H1 (cell line): ENCODE measurements at regions not wholly inside any gene's neighbourhood (a gene's known extent, or its start where the extent isn't known, plus 50 kb on each side); places are given as distances from the start of the nearest gene placed in this dataset.

Experiments
- CTCF ChIA-PET: fragments of 300-600 bp; sonication (Branson Sonifier 250); formaldehyde crosslinking; loops from one replicate; lab custom pipeline; 2021; ENCODE audit not compliant: partially characterized antibody; lab: Charles Lee
- POLR2A ChIA-PET: fragments of 300-600 bp; sonication (Branson Sonifier 250); formaldehyde crosslinking; loops from one replicate; lab custom pipeline; 2021; ENCODE audit warnings: inconsistent platforms; ENCODE audit not compliant: partially characterized antibody; lab: Charles Lee
- DNase-seq, 2 experiments: peaks; one replicate each; pipeline versions ENCODE4 v3.0.0 to v3.0.0-alpha.2; 2010 to 2022; ENCODE audit warnings: low spot score in 2 of 2, low read depth in 1 of 2, mixed read lengths in 1 of 2
- FAIRE-seq: peaks from 2 replicates; lab custom pipeline; 2011; peaks lifted over from hg19 to GRCh38; lab: Jason Lieb, UNC
- H2AFZ ChIP-seq: 2 replicates; pipeline ENCODE4 v1.8.1; 2012; ENCODE audit warnings: low read length, inconsistent platforms
- H2AK5ac ChIP-seq: 2 replicates; pipeline ENCODE4 v1.6.1; 2013; ENCODE audit warnings: low read depth, low read length
- H2BK120ac ChIP-seq: replicated peaks from 2 replicates; pipeline ENCODE3; 2013; ENCODE audit warnings: low read depth, low read length, inconsistent platforms
- H2BK12ac ChIP-seq: 2 replicates; pipeline ENCODE4 v1.6.1; 2013; ENCODE audit warnings: low read depth, low read length
- H2BK15ac ChIP-seq: 2 replicates; pipeline ENCODE4 v1.6.1; 2013; ENCODE audit warnings: low read length
- H2BK20ac ChIP-seq: 2 replicates; pipeline ENCODE4 v1.6.1; 2013; ENCODE audit warnings: low read length
- H2BK5ac ChIP-seq: 2 replicates; pipeline ENCODE4 v1.6.1; 2013; ENCODE audit warnings: low read depth, low read length
- H3K14ac ChIP-seq: 2 replicates; pipeline ENCODE4 v1.6.1; 2013; ENCODE audit warnings: inconsistent platforms; ENCODE audit not compliant: insufficient read length
- H3K18ac ChIP-seq: 2 replicates; pipeline ENCODE4 v1.6.1; 2013; ENCODE audit warnings: low read length; ENCODE audit errors: extremely low read depth
- H3K23ac ChIP-seq: 2 replicates; pipeline ENCODE4 v1.6.1; 2013; ENCODE audit warnings: inconsistent platforms; ENCODE audit not compliant: insufficient read length
- H3K23me2 ChIP-seq: 2 replicates; pipeline ENCODE4 v1.6.1; 2013; ENCODE audit warnings: low read depth, low read length
- H3K27ac ChIP-seq: 2 replicates; pipeline ENCODE4 v1.6.1; 2011; ENCODE audit warnings: low read depth, low read length, inconsistent platforms
- H3K27me3 ChIP-seq, 4 experiments: replicated peaks in 1 of 4; 1 replicate in 1 of 4; 2 replicates in 3 of 4; pipeline versions ENCODE4 v1.6.1 to v1.8.1; 2011 to 2013; ENCODE audit warnings: low read length in 3 of 4, mild to moderate bottlenecking in 3 of 4, inconsistent platforms in 2 of 4, mixed read lengths in 2 of 4, moderate library complexity in 1 of 4; ENCODE audit not compliant: control insufficient read depth in 3 of 4, insufficient read depth in 3 of 4; ENCODE audit errors: extremely low read depth in 1 of 4
- H3K36me3 ChIP-seq, 4 experiments: 2 replicates each; pipeline versions ENCODE4 v1.6.1 to v1.8.1; 2011 to 2013; ENCODE audit warnings: mild to moderate bottlenecking in 4 of 4, low read length in 3 of 4, moderate library complexity in 2 of 4, control low read depth in 1 of 4, inconsistent platforms in 1 of 4; ENCODE audit not compliant: insufficient read depth in 4 of 4, control insufficient read depth in 2 of 4
- H3K4ac ChIP-seq: replicated peaks from 2 replicates; pipeline ENCODE3; 2013; ENCODE audit warnings: low read length, low read depth, mixed read lengths, inconsistent platforms; ENCODE audit not compliant: insufficient read length
- H3K4me1 ChIP-seq, 4 experiments: replicated peaks in 1 of 4; 1 replicate in 1 of 4; 2 replicates in 3 of 4; pipeline versions ENCODE4 v1.6.1 to v1.8.1; 2011 to 2013; ENCODE audit warnings: low read length in 3 of 4, inconsistent platforms in 2 of 4, mixed read lengths in 1 of 4; ENCODE audit not compliant: insufficient read depth in 4 of 4, control insufficient read depth in 3 of 4
- H3K4me2 ChIP-seq, 2 experiments: 2 replicates each; pipeline versions ENCODE4 v1.6.1 to v1.8.1; 2011 to 2013; ENCODE audit warnings: low read depth in 2 of 2, low read length in 2 of 2, control low read depth in 1 of 2, inconsistent platforms in 1 of 2, mild to moderate bottlenecking in 1 of 2; ENCODE audit not compliant: insufficient read depth in 1 of 2
- H3K4me3 ChIP-seq, 4 experiments: fragments of 200-600, 300-600 bp in 1 of 4; sonication (generic), shearing (Covaris generic), sonication (Bioruptor Twin) in 1 of 4; 2 replicates each; pipeline versions ENCODE4 v1.5.1 to v1.8.1; 2011 to 2016; ENCODE audit warnings: low read length in 4 of 4, low read depth in 3 of 4, control low read depth in 2 of 4, inconsistent platforms in 2 of 4, mild to moderate bottlenecking in 2 of 4, mixed read lengths in 1 of 4, moderate library complexity in 1 of 4; ENCODE audit not compliant: insufficient read depth in 2 of 4; ENCODE audit errors: extremely low read depth in 1 of 4
- H3K56ac ChIP-seq: replicated peaks from 2 replicates; pipeline ENCODE3; 2013; ENCODE audit warnings: low read depth, mild to moderate bottlenecking, mixed read lengths, low read length, inconsistent platforms; ENCODE audit not compliant: insufficient read length
- H3K79me1 ChIP-seq: 2 replicates; pipeline ENCODE4 v1.6.1; 2013; ENCODE audit warnings: low read depth, low read length, control low read depth
- H3K79me2 ChIP-seq, 2 experiments: 2 replicates each; pipeline versions ENCODE4 v1.6.1 to v1.8.1; 2012 to 2013; ENCODE audit warnings: low read length in 2 of 2, mild to moderate bottlenecking in 2 of 2, inconsistent platforms in 1 of 2; ENCODE audit not compliant: insufficient read depth in 2 of 2, control insufficient read depth in 1 of 2
- H3K9ac ChIP-seq, 4 experiments: replicated peaks in 1 of 4; 1 replicate in 1 of 4; 2 replicates in 3 of 4; pipeline versions ENCODE4 v1.6.1 to v1.8.1; 2011 to 2013; ENCODE audit warnings: low read depth in 3 of 4, low read length in 3 of 4, control low read depth in 2 of 4, mild to moderate bottlenecking in 2 of 4, moderate library complexity in 2 of 4, inconsistent platforms in 1 of 4; ENCODE audit errors: extremely low read depth in 1 of 4
- H3K9me3 ChIP-seq, 2 experiments: 2 replicates each; pipeline versions ENCODE4 v1.6.1 to v1.8.1; 2012 to 2013; ENCODE audit warnings: mild to moderate bottlenecking in 2 of 2, moderate library complexity in 2 of 2, control low read depth in 1 of 2, inconsistent platforms in 1 of 2, low read depth in 1 of 2, low read length in 1 of 2, mixed read lengths in 1 of 2; ENCODE audit not compliant: insufficient read depth in 2 of 2
- H4K20me1 ChIP-seq, 2 experiments: replicated peaks in 1 of 2; 2 replicates each; pipeline versions ENCODE3 to v1.8.1; 2011 to 2013; ENCODE audit warnings: inconsistent platforms in 2 of 2, low read length in 2 of 2, mild to moderate bottlenecking in 1 of 2; ENCODE audit not compliant: insufficient read depth in 2 of 2, control insufficient read depth in 1 of 2
- H4K5ac ChIP-seq: 2 replicates; pipeline ENCODE4 v1.6.1; 2013; ENCODE audit warnings: low read length, low read depth, mixed read lengths, inconsistent platforms; ENCODE audit not compliant: insufficient read length
- H4K8ac ChIP-seq: 2 replicates; pipeline ENCODE4 v1.8.0; 2013; ENCODE audit warnings: mild to moderate bottlenecking, moderate library complexity, low read length, inconsistent platforms; ENCODE audit not compliant: insufficient read depth; ENCODE audit errors: extremely low read depth
- H4K91ac ChIP-seq: replicated peaks from 2 replicates; pipeline ENCODE3; 2013; ENCODE audit warnings: low read length, mixed read lengths, inconsistent platforms; ENCODE audit not compliant: insufficient read length
- ASH2L ChIP-seq: fragments of 200-600, 300-600 bp; sonication (generic); IDR thresholded peaks from one replicate; pipeline ENCODE4 v1.7.1; 2017; ENCODE audit warnings: low read length
- BACH1 ChIP-seq: IDR thresholded peaks from 2 replicates; pipeline ENCODE4 v1.6.1; 2012; ENCODE audit warnings: low read length, improper control_type of control experiment
- CHD1 ChIP-seq: IDR thresholded peaks from 2 replicates; pipeline ENCODE4 v1.6.1; 2012; ENCODE audit warnings: low read depth, low read length, improper control_type of control experiment
- EZH2 ChIP-seq: fragments of 200-600 bp; sonication (generic); IDR thresholded peaks from 2 replicates; pipeline ENCODE4 v1.7.1; 2012; ENCODE audit warnings: low read depth, mild to moderate bottlenecking, moderate library complexity, low read length, inconsistent platforms; ENCODE audit not compliant: severe bottlenecking
- HDAC2 ChIP-seq, 2 experiments: fragments of 300-600 bp in 1 of 2; sonication (generic) in 1 of 2; IDR thresholded peaks; 2 replicates each; pipeline ENCODE4 v1.6.1; 2011 to 2012; ENCODE audit warnings: low read depth in 2 of 2, low read length in 2 of 2, mild to moderate bottlenecking in 2 of 2, moderate library complexity in 2 of 2, borderline replicate concordance in 1 of 2, inconsistent platforms in 1 of 2
- JUN ChIP-seq: IDR thresholded peaks from 2 replicates; pipeline ENCODE4 v1.6.1; 2011; ENCODE audit warnings: low read depth, mild to moderate bottlenecking, improper control_type of control experiment, low read length
- KDM1A ChIP-seq: fragments of 200-600, 300-600 bp; sonication (generic); IDR thresholded peaks from 2 replicates; pipeline ENCODE4 v1.7.1; 2016; ENCODE audit warnings: mild to moderate bottlenecking, low read length, borderline replicate concordance
- KDM5A ChIP-seq: fragments of 200-600 bp; IDR thresholded peaks from 2 replicates; pipeline ENCODE4 v1.7.1; 2012; ENCODE audit warnings: mild to moderate bottlenecking, low read length, inconsistent platforms, mixed read lengths
- NRF1 ChIP-seq: IDR thresholded peaks from 2 replicates; pipeline ENCODE4 v1.6.1; 2011; ENCODE audit warnings: mild to moderate bottlenecking, low read depth, low read length, improper control_type of control experiment
- RAD21 ChIP-seq, 2 experiments: IDR thresholded peaks in 1 of 2; conservative IDR thresholded peaks in 1 of 2; 2 replicates each; pipeline ENCODE4 v1.6.1; 2011; ENCODE audit warnings: low read depth in 2 of 2, low read length in 2 of 2, improper control_type of control experiment in 1 of 2, inconsistent platforms in 1 of 2, mild to moderate bottlenecking in 1 of 2, moderate library complexity in 1 of 2
- RBBP5 ChIP-seq: IDR thresholded peaks from 2 replicates; pipeline ENCODE4 v1.7.1; 2012; ENCODE audit warnings: low read depth, mild to moderate bottlenecking, inconsistent platforms, low read length, moderate library complexity, borderline replicate concordance
- WGBS, 2 experiments: shearing (Covaris generic) in 1 of 2; methylation state at CpG; one replicate each; pipeline versions ENCODE4 v1.1.6 to v1.1.7; 2013 to 2015; ENCODE audit warnings: low lambda C conversion rate in 2 of 2, mixed read lengths in 2 of 2, inconsistent platforms in 1 of 2, low coverage in 1 of 2, missing lambda C conversion rate in 1 of 2; ENCODE audit not compliant: insufficient replicate concordance in 2 of 2, insufficient coverage in 1 of 2, insufficient read length in 1 of 2; ENCODE audit errors: extremely low coverage in 1 of 2, missing lambda C conversion rate in 1 of 2; 5-methylcytosine and 5-hydroxymethylcytosine counted together
- TF ChIP-seq, protein P1 (sequence below): IDR thresholded peaks from 2 replicates; pipeline ENCODE4 v1.6.1; 2012; ENCODE audit warnings: inconsistent platforms
- TF ChIP-seq, protein P2 (sequence below): IDR thresholded peaks from 2 replicates; pipeline ENCODE4 v1.6.1; 2011; ENCODE audit warnings: low read length, improper control_type of control experiment

DNA sequence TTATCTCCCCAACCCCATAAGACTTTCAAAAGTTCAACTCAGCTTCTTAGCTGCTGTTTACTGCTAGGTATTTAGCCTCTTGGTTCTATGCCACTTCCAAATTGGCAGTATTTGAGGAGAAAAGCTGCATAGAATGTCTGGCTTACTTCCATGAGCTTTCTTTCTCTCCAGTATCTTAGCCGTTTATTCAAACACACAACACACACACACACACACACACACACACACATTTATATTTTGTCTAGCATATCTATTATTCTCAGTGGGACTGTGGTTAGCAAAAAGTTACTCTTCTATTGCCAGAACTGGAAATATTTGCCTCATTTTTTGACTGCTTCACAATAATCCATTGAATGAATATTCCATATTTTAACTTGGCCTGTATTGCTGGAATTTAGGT lies 634.2 kb upstream of the IMPG1 start:
- Histone ChIP-seq H3K4ac (no peak overlapping the region), H3K27ac (no peak overlapping the region), H2BK12ac (no peak overlapping the region), H3K56ac (no peak overlapping the region), H2BK15ac (no peak overlapping the region), H3K4me3 (no peak overlapping the region), H3K4me2 (no peak overlapping the region), H3K9ac (no peak overlapping the region), H3K27me3 (peaks cover 0 to 2% (median 0%) of the 10 kb centered on the region in 4 experiments; a peak in 1 of 7 replicates), H2BK5ac (no peak overlapping the region), H3K23ac (no peak overlapping the region), H4K5ac (no peak overlapping the region), H4K91ac (no peak overlapping the region), H3K4me1 (no peaks in the 10 kb centered on the region), H2BK20ac (no peak overlapping the region), H4K8ac (no peak overlapping the region), H3K14ac (no peak overlapping the region), H3K79me2 (no peaks in the 10 kb centered on the region), H2BK120ac (no peak overlapping the region), H3K36me3 (no peaks in the 10 kb centered on the region), H3K23me2 (no peaks in the 10 kb centered on the region), H3K9me3 (no peaks in the 10 kb centered on the region), H3K18ac (no peak overlapping the region), H4K20me1 (no peaks in the 10 kb centered on the region), H2AK5ac (no peak overlapping the region), H2AFZ (no peak overlapping the region), H3K79me1 (no peaks in the 10 kb centered on the region; the same call in 1 of the 2 replicates)
- 88% methylated on average over 1 of the region's 1 CpG; no CpG with 5 or more reads in 1 of the 2 experiments for WGBS, 2 experiments
- FAIRE-seq (no peak), DNase-seq (no peak)
- ChIA-PET POLR2A (no interaction called here), CTCF (interaction anchor here (1.1 kb wide), 1 partner anchor 9 kb away, joined by 4 read pairs; no protein-coding TSS in a partner anchor)
- TF ChIP-seq JUN (no peak), KDM1A (no peak), EZH2 (no peak), RBBP5 (no peak), CHD1 (no peak), BACH1 (no peak), HDAC2 (IDR thresholded peaks at IDR 0.05; ENCODE audit: borderline replicate concordance in 1 of 2, low read depth in 2 of 2, low read length in 2 of 2) (no peak), ASH2L (no peak), KDM5A (no peak), NRF1 (no peak), RAD21 (IDR thresholded peaks at IDR 0.05 in 1 of 2, conservative IDR thresholded peaks at IDR 0.05 in 1 of 2; ENCODE audit: low read depth in 2 of 2, low read length in 2 of 2) (no peak)
- TF ChIP-seq, protein P1, sequence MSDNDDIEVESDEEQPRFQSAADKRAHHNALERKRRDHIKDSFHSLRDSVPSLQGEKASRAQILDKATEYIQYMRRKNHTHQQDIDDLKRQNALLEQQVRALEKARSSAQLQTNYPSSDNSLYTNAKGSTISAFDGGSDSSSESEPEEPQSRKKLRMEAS = no peak
- TF ChIP-seq, protein P2, sequence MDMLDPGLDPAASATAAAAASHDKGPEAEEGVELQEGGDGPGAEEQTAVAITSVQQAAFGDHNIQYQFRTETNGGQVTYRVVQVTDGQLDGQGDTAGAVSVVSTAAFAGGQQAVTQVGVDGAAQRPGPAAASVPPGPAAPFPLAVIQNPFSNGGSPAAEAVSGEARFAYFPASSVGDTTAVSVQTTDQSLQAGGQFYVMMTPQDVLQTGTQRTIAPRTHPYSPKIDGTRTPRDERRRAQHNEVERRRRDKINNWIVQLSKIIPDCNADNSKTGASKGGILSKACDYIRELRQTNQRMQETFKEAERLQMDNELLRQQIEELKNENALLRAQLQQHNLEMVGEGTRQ = no peak
